ENCODE measurements at regions not wholly inside any gene's neighbourhood (a gene's known extent, or its start where the extent isn't known, plus 50 kb on each side); places are given as distances from the start of the nearest gene placed in this dataset.

DNA sequence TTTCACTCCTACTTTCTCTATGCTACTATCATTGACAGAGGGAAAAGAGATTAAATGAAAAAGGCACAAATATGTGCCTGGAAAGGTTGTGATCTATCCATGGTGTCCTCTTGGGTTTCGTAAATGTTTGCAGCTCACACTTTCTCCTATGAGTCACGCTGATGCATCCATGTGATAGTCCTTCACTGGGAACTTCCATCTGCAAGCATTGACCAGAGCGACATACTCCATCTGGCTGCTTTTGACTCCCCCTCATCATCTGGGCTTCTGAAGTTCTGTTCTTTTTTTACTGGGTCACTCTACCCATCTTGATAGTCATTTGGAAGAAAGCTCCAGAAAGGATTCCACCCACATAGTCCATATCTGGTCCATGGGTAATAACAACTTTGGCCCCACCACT, 84.7 kb upstream of the NDST3 start:
- DNase-seq = no peak
- no peak overlapping the region for H3K9ac ChIP-seq
- no peaks in the 10 kb centered on the region for H3F3A ChIP-seq (replicated peaks; ENCODE audit: insufficient read depth)
- 32% methylated on average over 3 of the region's 3 CpGs for WGBS (ENCODE audit: low lambda C conversion rate)
- H3K36me3 ChIP-seq (replicated peaks in 1 of 2; ENCODE audit: control insufficient read depth in 1 of 2, insufficient read depth in 2 of 2, low read length in 1 of 2) = no peaks in the 10 kb centered on the region
- no peak overlapping the region for H3K4me3 ChIP-seq (ENCODE audit: low read depth in 2 of 2, low read length in 1 of 2)
- ChIA-PET POLR2A (no interaction called here), CTCF (no interaction called here)
- H3K9me3 ChIP-seq = no peaks in the 10 kb centered on the region
- H4K20me1 ChIP-seq (ENCODE audit: insufficient read depth) = no peaks in the 10 kb centered on the region
- no peak overlapping the region for H3K4me2 ChIP-seq
- H3K27ac ChIP-seq (ENCODE audit: low read depth in 2 of 2, low read length in 1 of 2) = no peak overlapping the region
- no peaks in the 10 kb centered on the region for H3K4me1 ChIP-seq (ENCODE audit: control insufficient read depth in 1 of 2, insufficient read depth in 2 of 2, low read depth in 1 of 2, low read length in 1 of 2)
- TF ChIP-seq NRF1 (IDR thresholded peaks at IDR 0.05; ENCODE audit: low read depth, low read length) = no peak
- TF ChIP-seq ZBTB33 (IDR thresholded peaks at IDR 0.05; ENCODE audit: borderline replicate concordance, low read depth) = no peak
- TF ChIP-seq, protein P1, sequence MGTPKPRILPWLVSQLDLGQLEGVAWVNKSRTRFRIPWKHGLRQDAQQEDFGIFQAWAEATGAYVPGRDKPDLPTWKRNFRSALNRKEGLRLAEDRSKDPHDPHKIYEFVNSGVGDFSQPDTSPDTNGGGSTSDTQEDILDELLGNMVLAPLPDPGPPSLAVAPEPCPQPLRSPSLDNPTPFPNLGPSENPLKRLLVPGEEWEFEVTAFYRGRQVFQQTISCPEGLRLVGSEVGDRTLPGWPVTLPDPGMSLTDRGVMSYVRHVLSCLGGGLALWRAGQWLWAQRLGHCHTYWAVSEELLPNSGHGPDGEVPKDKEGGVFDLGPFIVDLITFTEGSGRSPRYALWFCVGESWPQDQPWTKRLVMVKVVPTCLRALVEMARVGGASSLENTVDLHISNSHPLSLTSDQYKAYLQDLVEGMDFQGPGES (IDR thresholded peaks at IDR 0.05; ENCODE audit: low read depth, low read length) = no peak
- no peak for TF ChIP-seq CTCF (IDR thresholded peaks at IDR 0.05)
- TF ChIP-seq, protein P2, sequence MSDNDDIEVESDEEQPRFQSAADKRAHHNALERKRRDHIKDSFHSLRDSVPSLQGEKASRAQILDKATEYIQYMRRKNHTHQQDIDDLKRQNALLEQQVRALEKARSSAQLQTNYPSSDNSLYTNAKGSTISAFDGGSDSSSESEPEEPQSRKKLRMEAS (IDR thresholded peaks at IDR 0.05; ENCODE audit: low read depth) = no peak
- TF ChIP-seq TAF1 (IDR thresholded peaks at IDR 0.05; ENCODE audit: borderline replicate concordance, low read depth, low read length) = no peak
- no peak for TF ChIP-seq REST (IDR thresholded peaks at IDR 0.05; ENCODE audit: low read depth, low read length)
- no peak for TF ChIP-seq FOXJ3 (CRISPR knock-in tag; IDR thresholded peaks at IDR 0.05)
- TF ChIP-seq PBX3 (IDR thresholded peaks at IDR 0.05) = no peak
- no peaks in the 10 kb centered on the region for H3K79me2 ChIP-seq (ENCODE audit: insufficient read depth)
- H3K27me3 ChIP-seq (ENCODE audit: insufficient read depth) = no peaks in the 10 kb centered on the region
- H2AFZ ChIP-seq (ENCODE audit: low read depth) = no peak overlapping the region
- no peaks in the 10 kb centered on the region for H3K9me2 ChIP-seq

Measured in SK-N-SH (cell line).